Activated CD4-positive, alpha-beta T cell treated with anti-CD3 and anti-CD28 coated beads, Interleukin-2, amount 10 ng/mL, durations not matched to agents 24 days and 14 days (primary cell): ENCODE measurements at regions not wholly inside any gene's neighbourhood (a gene's known extent, or its start where the extent isn't known, plus 50 kb on each side); places are given as distances from the start of the nearest gene placed in this dataset.
"Not testable (repeated sequence)": the region's sequence is repeated elsewhere in the genome, so short reads cannot be mapped to it uniquely, and the experiment has no call there.

Source experiments
- DNase-seq: peaks from one replicate; pipeline ENCODE4 v3.0.0; 2022
- H3K27ac Mint-ChIP-seq: one replicate; pipeline ENCODE4 v1.8.0; 2022; ENCODE audit warnings: mild to moderate bottlenecking, mixed read lengths
- H3K27me3 Mint-ChIP-seq: one replicate; pipeline ENCODE4 v1.8.0; 2022; ENCODE audit warnings: mixed read lengths
- H3K36me3 Mint-ChIP-seq: one replicate; pipeline ENCODE4 v1.8.0; 2022; ENCODE audit warnings: low read depth, mild to moderate bottlenecking, mixed read lengths
- H3K4me1 Mint-ChIP-seq: one replicate; pipeline ENCODE4 v1.8.0; 2021; ENCODE audit warnings: mixed read lengths
- H3K4me3 Mint-ChIP-seq: one replicate; pipeline ENCODE4 v1.8.0; 2022; ENCODE audit warnings: mild to moderate bottlenecking, moderate library complexity, mixed read lengths
- H3K9me3 Mint-ChIP-seq: one replicate; pipeline ENCODE4 v1.8.0; 2021; ENCODE audit warnings: mixed read lengths
- intact Hi-C: fragments of 100-400 bp; cut with micrococcal nuclease; formaldehyde crosslinking; loops from one replicate; pipeline ENCODE4 v1.15.1; 2023

- H3K27ac Mint-ChIP-seq: no peak overlapping the region
- H3K4me1 Mint-ChIP-seq: no peaks in the 10 kb centered on the region
- intact Hi-C loops: no loop called here
- no peaks in the 10 kb centered on the region for H3K9me3 Mint-ChIP-seq
- no peaks in the 10 kb centered on the region for H3K36me3 Mint-ChIP-seq
- no peak overlapping the region for H3K4me3 Mint-ChIP-seq
- no peaks in the 10 kb centered on the region for H3K27me3 Mint-ChIP-seq
- DNase-seq: no peak
These were observed 55.5 kb downstream of the TPBG start for GRCh38 chr6:82419132-82419581.

- Mint-ChIP-seq H3K36me3 (no peaks in the 10 kb centered on the region), H3K4me3 (no peak overlapping the region), H3K27ac (no peak overlapping the region), H3K9me3 (no peaks in the 10 kb centered on the region), H3K27me3 (no peaks in the 10 kb centered on the region), H3K4me1 (no peaks in the 10 kb centered on the region)
- intact Hi-C loops: no loop called here
- DNase-seq: no peak
These were observed 56.2 kb downstream of the TPBG start for GRCh38 chr6:82419859-82420258.

- Mint-ChIP-seq H3K9me3 (no peaks in the 10 kb centered on the region), H3K4me1 (no peaks in the 10 kb centered on the region), H3K4me3 (no peak overlapping the region), H3K36me3 (no peaks in the 10 kb centered on the region), H3K27ac (no peak overlapping the region), H3K27me3 (no peaks in the 10 kb centered on the region)
- intact Hi-C loops: no loop called here
- DNase-seq: no peak
These were observed 67.0 kb downstream of the TPBG start for GRCh38 chr6:82430611-82431010.

GRCh38 chr6:82436740-82437139 lies 73.1 kb downstream of the TPBG start:
- no peak for DNase-seq
- Mint-ChIP-seq H3K27me3 (no peaks in the 10 kb centered on the region), H3K4me3 (no peak overlapping the region), H3K36me3 (no peaks in the 10 kb centered on the region), H3K9me3 (no peaks in the 10 kb centered on the region), H3K27ac (no peak overlapping the region), H3K4me1 (no peaks in the 10 kb centered on the region)
- intact Hi-C loops: no loop called here

GRCh38 chr6:82437701-82438100 lies 74.1 kb downstream of the TPBG start:
- intact Hi-C loops: no loop called here
- Mint-ChIP-seq H3K36me3 (no peaks in the 10 kb centered on the region), H3K4me3 (no peak overlapping the region), H3K27ac (no peak overlapping the region), H3K4me1 (no peaks in the 10 kb centered on the region), H3K9me3 (no peaks in the 10 kb centered on the region), H3K27me3 (no peaks in the 10 kb centered on the region)
- no peak for DNase-seq

GRCh38 chr6:82441047-82441855 lies 77.6 kb downstream of the TPBG start:
- DNase-seq: no peak
- Mint-ChIP-seq H3K4me1 (no peaks in the 10 kb centered on the region), H3K4me3 (no peak overlapping the region), H3K27ac (no peak overlapping the region), H3K9me3 (no peaks in the 10 kb centered on the region), H3K36me3 (no peaks in the 10 kb centered on the region), H3K27me3 (no peaks in the 10 kb centered on the region)
- intact Hi-C loops: no loop called here

GRCh38 chr6:82442061-82442719 lies 78.6 kb downstream of the TPBG start:
- Mint-ChIP-seq H3K4me1 (no peaks in the 10 kb centered on the region), H3K9me3 (no peaks in the 10 kb centered on the region), H3K27me3 (no peaks in the 10 kb centered on the region), H3K36me3 (no peaks in the 10 kb centered on the region), H3K27ac (no peak overlapping the region), H3K4me3 (no peak overlapping the region)
- intact Hi-C loops: no loop called here
- DNase-seq: no peak

GRCh38 chr6:82458147-82458546 lies 94.5 kb downstream of the TPBG start:
- peaks cover 7% of the 10 kb centered on the region for H3K9me3 Mint-ChIP-seq
- DNase-seq: no peak

GRCh38 chr6:82458705-82459104 lies 95.1 kb downstream of the TPBG start:
- Mint-ChIP-seq H3K4me1 (no peaks in the 10 kb centered on the region), H3K27ac (no peak overlapping the region), H3K4me3 (no peak overlapping the region), H3K27me3 (no peaks in the 10 kb centered on the region), H3K36me3 (no peaks in the 10 kb centered on the region), H3K9me3 (peaks cover 7% of the 10 kb centered on the region)
- DNase-seq: no peak
- intact Hi-C loops: no loop called here

More at GRCh38 chr6:82458147-82458546, 94.5 kb downstream of the TPBG start:
- no peaks in the 10 kb centered on the region for H3K4me1 Mint-ChIP-seq
- intact Hi-C loops: no loop called here
- no peaks in the 10 kb centered on the region for H3K36me3 Mint-ChIP-seq
- H3K4me3 Mint-ChIP-seq: no peak overlapping the region
- H3K27me3 Mint-ChIP-seq: no peaks in the 10 kb centered on the region
- H3K27ac Mint-ChIP-seq: no peak overlapping the region

GRCh38 chr6:82461536-82461935 lies 97.9 kb downstream of the TPBG start:
- no peak for DNase-seq
- Mint-ChIP-seq H3K4me1 (no peaks in the 10 kb centered on the region), H3K4me3 (no peak overlapping the region), H3K9me3 (peaks cover 7% of the 10 kb centered on the region), H3K27me3 (no peaks in the 10 kb centered on the region), H3K36me3 (no peaks in the 10 kb centered on the region), H3K27ac (no peak overlapping the region)
- intact Hi-C loops: no loop called here

GRCh38 chr6:82467338-82467737 lies 103.7 kb downstream of the TPBG start:
- Mint-ChIP-seq H3K4me1 (no peaks in the 10 kb centered on the region), H3K4me3 (no peak overlapping the region), H3K27me3 (no peaks in the 10 kb centered on the region), H3K36me3 (no peaks in the 10 kb centered on the region), H3K27ac (no peak overlapping the region), H3K9me3 (peaks cover 12% of the 10 kb centered on the region)
- intact Hi-C loops: no loop called here
- DNase-seq: no peak

- DNase-seq, H3K4me1 Mint-ChIP-seq, intact Hi-C loops, H3K27ac Mint-ChIP-seq, H3K36me3 Mint-ChIP-seq, H3K4me3 Mint-ChIP-seq, H3K27me3 Mint-ChIP-seq: not testable (repeated sequence)
- peaks cover 12% of the 10 kb centered on the region for H3K9me3 Mint-ChIP-seq
These were observed 106.5 kb downstream of the TPBG start for GRCh38 chr6:82470123-82470522.

- H3K9me3 Mint-ChIP-seq, H3K27ac Mint-ChIP-seq, intact Hi-C loops, H3K4me3 Mint-ChIP-seq, H3K4me1 Mint-ChIP-seq, H3K36me3 Mint-ChIP-seq, H3K27me3 Mint-ChIP-seq, DNase-seq: not testable (repeated sequence)
These were observed 111.5 kb downstream of the TPBG start for GRCh38 chr6:82475106-82475505.

GRCh38 chr6:82484001-82484400 lies 120.4 kb downstream of the TPBG start:
- Mint-ChIP-seq H3K27ac (no peak overlapping the region), H3K9me3 (peaks cover 5% of the 10 kb centered on the region), H3K36me3 (no peaks in the 10 kb centered on the region), H3K27me3 (no peaks in the 10 kb centered on the region), H3K4me1 (no peaks in the 10 kb centered on the region), H3K4me3 (no peak overlapping the region)
- DNase-seq: no peak
- intact Hi-C loops: no loop called here
